Keratinocyte (primary cell): ENCODE measurements at regions not wholly inside any gene's neighbourhood (a gene's known extent, or its start where the extent isn't known, plus 50 kb on each side); places are given as distances from the start of the nearest gene placed in this dataset.

Source experiments
- DNase-seq: peaks from one replicate; pipeline ENCODE4 v3.0.0-alpha.2; 2011; ENCODE audit warnings: low read depth, missing footprints, low spot score
- FAIRE-seq: peaks from 2 replicates; lab custom pipeline; 2011; peaks lifted over from hg19 to GRCh38; lab: Jason Lieb, UNC
- H2AFZ ChIP-seq: 2 replicates; pipeline ENCODE4 v1.6.0; 2012; ENCODE audit warnings: low read length, control low read depth, inconsistent platforms; ENCODE audit not compliant: control insufficient read depth
- H3K27ac ChIP-seq: 2 replicates; pipeline ENCODE4 v1.5.1; 2011; ENCODE audit warnings: low read length; ENCODE audit not compliant: control insufficient read depth, insufficient read depth
- H3K27me3 ChIP-seq: 3 replicates; pipeline ENCODE4 v1.6.0; 2011; ENCODE audit warnings: low read length; ENCODE audit not compliant: control insufficient read depth, insufficient read depth; ENCODE audit errors: extremely low read depth
- H3K36me3 ChIP-seq, 2 experiments: 2 replicates in 1 of 2; 3 replicates in 1 of 2; pipeline ENCODE4 v1.5.1; 2011; ENCODE audit warnings: low read length in 2 of 2, mild to moderate bottlenecking in 1 of 2; ENCODE audit not compliant: control insufficient read depth in 2 of 2, insufficient read depth in 2 of 2; ENCODE audit errors: extremely low read depth in 1 of 2
- H3K4me1 ChIP-seq: 3 replicates; pipeline ENCODE4 v1.5.1; 2011; ENCODE audit warnings: low read length; ENCODE audit not compliant: control insufficient read depth, insufficient read depth; ENCODE audit errors: extremely low read depth
- H3K4me2 ChIP-seq: 3 replicates; pipeline ENCODE4 v1.6.0; 2011; ENCODE audit warnings: low read depth, low read length; ENCODE audit not compliant: control insufficient read depth, insufficient read depth; ENCODE audit errors: extremely low read depth
- H3K4me3 ChIP-seq, 3 experiments: fragments of 200-600 bp in 1 of 3; sonication (generic) in 1 of 3; 2 replicates in 2 of 3; 3 replicates in 1 of 3; pipeline ENCODE4 v1.5.1; 2011 to 2016; ENCODE audit warnings: low read length in 3 of 3, mild to moderate bottlenecking in 3 of 3, control low read depth in 2 of 3, inconsistent platforms in 1 of 3, low read depth in 1 of 3, mixed read lengths in 1 of 3, mixed run types in 1 of 3, moderate library complexity in 1 of 3; ENCODE audit not compliant: control insufficient read depth in 2 of 3, insufficient read depth in 2 of 3; ENCODE audit errors: extremely low read depth in 1 of 3
- H3K79me2 ChIP-seq: 2 replicates; pipeline ENCODE4 v1.6.0; 2012; ENCODE audit warnings: low read length; ENCODE audit not compliant: control insufficient read depth, insufficient read depth
- H3K9ac ChIP-seq: 3 replicates; pipeline ENCODE4 v1.6.0; 2011; ENCODE audit warnings: low read length; ENCODE audit not compliant: control insufficient read depth, insufficient read depth; ENCODE audit errors: extremely low read depth
- H3K9me1 ChIP-seq: 3 replicates; pipeline ENCODE4 v1.6.0; 2011; ENCODE audit warnings: low read length; ENCODE audit not compliant: control insufficient read depth, insufficient read depth; ENCODE audit errors: extremely low read depth
- H3K9me3 ChIP-seq: 2 replicates; pipeline ENCODE4 v1.5.1; 2012; ENCODE audit warnings: low read depth, low read length; ENCODE audit not compliant: control insufficient read depth
- H4K20me1 ChIP-seq: 3 replicates; pipeline ENCODE4 v1.6.0; 2011; ENCODE audit warnings: low read length; ENCODE audit not compliant: control insufficient read depth, insufficient read depth; ENCODE audit errors: extremely low read depth
- EZH2 ChIP-seq: IDR thresholded peaks from one replicate; pipeline ENCODE4 v1.6.1; 2012; ENCODE audit warnings: inconsistent platforms, mild to moderate bottlenecking, low read length, moderate library complexity
- dilution Hi-C: fragments of 300-500 bp; cut with MboI; formaldehyde crosslinking; loops from one replicate; pipeline ENCODE4 v1.7.0; 2020; ENCODE audit warnings: low sequenced_read_pairs; ENCODE audit not compliant: extremely low pct_ligation_motif_present
- TF ChIP-seq, protein P1 (sequence below), 3 experiments: IDR thresholded peaks in 1 of 3; conservative IDR thresholded peaks in 1 of 3; optimal IDR thresholded peaks in 1 of 3; 2 replicates in 2 of 3; 3 replicates in 1 of 3; pipeline versions ENCODE3 to v1.5.1; 2011; ENCODE audit warnings: low read length in 3 of 3, mild to moderate bottlenecking in 3 of 3, moderate library complexity in 2 of 3, control low read depth in 1 of 3, inconsistent platforms in 1 of 3; ENCODE audit not compliant: insufficient read depth in 2 of 3; ENCODE audit errors: extremely low read depth in 1 of 3

DNA sequence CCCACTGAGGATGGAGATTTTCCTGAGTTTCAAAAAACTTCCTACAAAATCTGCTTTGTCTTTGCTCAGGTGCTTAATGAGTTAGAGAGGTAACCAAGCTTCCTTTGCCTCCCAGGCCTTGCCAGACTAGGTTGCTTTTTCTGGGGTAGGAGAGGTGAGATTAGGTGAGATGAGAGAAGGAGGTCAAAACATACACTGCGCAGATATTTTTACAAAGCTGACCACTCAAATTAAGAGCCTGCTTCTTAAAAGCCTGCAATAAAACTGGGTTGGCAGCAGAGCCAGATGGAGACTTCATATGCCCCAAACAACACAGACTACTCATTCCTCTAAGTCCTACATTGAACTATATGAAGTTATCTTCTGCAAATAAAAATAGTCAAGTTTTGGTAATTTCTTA is 352.5 kb downstream of the NUF2 start:
- H3K9me3 ChIP-seq = no peaks in the 10 kb centered on the region
- no peak overlapping the region for H3K4me3 ChIP-seq
- H3K9ac ChIP-seq = no peak overlapping the region
- no peaks in the 10 kb centered on the region for H3K79me2 ChIP-seq
- H3K27me3 ChIP-seq = no peaks in the 10 kb centered on the region
- DNase-seq (no peak), FAIRE-seq (no peak)
- no peaks in the 10 kb centered on the region for H4K20me1 ChIP-seq
- no peak overlapping the region for H3K27ac ChIP-seq
- no peaks in the 10 kb centered on the region for H3K36me3 ChIP-seq
- H2AFZ ChIP-seq = no peak overlapping the region
- no peaks in the 10 kb centered on the region for H3K4me1 ChIP-seq
- no peak overlapping the region for H3K4me2 ChIP-seq
- H3K9me1 ChIP-seq = no peaks in the 10 kb centered on the region
- dilution Hi-C loops = no loop called here
- TF ChIP-seq, protein P1, sequence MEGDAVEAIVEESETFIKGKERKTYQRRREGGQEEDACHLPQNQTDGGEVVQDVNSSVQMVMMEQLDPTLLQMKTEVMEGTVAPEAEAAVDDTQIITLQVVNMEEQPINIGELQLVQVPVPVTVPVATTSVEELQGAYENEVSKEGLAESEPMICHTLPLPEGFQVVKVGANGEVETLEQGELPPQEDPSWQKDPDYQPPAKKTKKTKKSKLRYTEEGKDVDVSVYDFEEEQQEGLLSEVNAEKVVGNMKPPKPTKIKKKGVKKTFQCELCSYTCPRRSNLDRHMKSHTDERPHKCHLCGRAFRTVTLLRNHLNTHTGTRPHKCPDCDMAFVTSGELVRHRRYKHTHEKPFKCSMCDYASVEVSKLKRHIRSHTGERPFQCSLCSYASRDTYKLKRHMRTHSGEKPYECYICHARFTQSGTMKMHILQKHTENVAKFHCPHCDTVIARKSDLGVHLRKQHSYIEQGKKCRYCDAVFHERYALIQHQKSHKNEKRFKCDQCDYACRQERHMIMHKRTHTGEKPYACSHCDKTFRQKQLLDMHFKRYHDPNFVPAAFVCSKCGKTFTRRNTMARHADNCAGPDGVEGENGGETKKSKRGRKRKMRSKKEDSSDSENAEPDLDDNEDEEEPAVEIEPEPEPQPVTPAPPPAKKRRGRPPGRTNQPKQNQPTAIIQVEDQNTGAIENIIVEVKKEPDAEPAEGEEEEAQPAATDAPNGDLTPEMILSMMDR (optimal IDR thresholded peaks at IDR 0.05 in 1 of 3, IDR thresholded peaks at IDR 0.05 in 1 of 3, conservative IDR thresholded peaks at IDR 0.05 in 1 of 3; ENCODE audit: extremely low read depth in 1 of 3, insufficient read depth in 2 of 3, low read length in 3 of 3) = no peak
- TF ChIP-seq EZH2 = no peak

DNA sequence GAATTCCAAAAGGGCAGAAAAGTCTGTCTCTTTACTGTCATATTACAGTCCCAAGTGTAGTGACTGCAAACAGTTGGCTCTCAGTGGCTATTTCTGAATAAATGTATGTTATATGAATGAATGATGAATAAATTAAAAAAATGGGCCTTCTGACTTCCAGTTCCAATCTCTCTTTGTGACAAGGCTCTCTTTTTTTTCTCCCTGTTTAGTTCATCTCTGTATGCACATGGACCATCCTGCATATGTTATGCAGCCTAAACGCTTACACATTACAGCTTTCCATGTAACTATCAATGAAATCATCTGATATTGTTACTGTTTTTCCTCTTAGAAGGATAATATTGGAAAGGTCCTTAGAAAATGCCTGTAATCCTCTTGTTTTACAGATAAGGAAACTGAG is 363.0 kb downstream of the NUF2 start:
- dilution Hi-C loops = no loop called here
- Histone ChIP-seq H3K27ac (no peak overlapping the region), H3K9me1 (no peaks in the 10 kb centered on the region), H3K36me3 (no peaks in the 10 kb centered on the region), H3K9ac (no peak overlapping the region), H4K20me1 (no peaks in the 10 kb centered on the region), H3K27me3 (no peaks in the 10 kb centered on the region), H3K4me3 (no peak overlapping the region), H3K79me2 (no peaks in the 10 kb centered on the region), H3K4me2 (no peak overlapping the region), H2AFZ (no peak overlapping the region), H3K4me1 (no peaks in the 10 kb centered on the region), H3K9me3 (no peaks in the 10 kb centered on the region)
- DNase-seq = no peak
- FAIRE-seq = no peak
- TF ChIP-seq, protein P1 (optimal IDR thresholded peaks at IDR 0.05 in 1 of 3, IDR thresholded peaks at IDR 0.05 in 1 of 3, conservative IDR thresholded peaks at IDR 0.05 in 1 of 3; ENCODE audit: extremely low read depth in 1 of 3, insufficient read depth in 2 of 3, low read length in 3 of 3) = no peak
- no peak for TF ChIP-seq EZH2
